ENCODE measurements at regions not wholly inside any gene's neighbourhood (a gene's known extent, or its start where the extent isn't known, plus 50 kb on each side); places are given as distances from the start of the nearest gene placed in this dataset.

- TF ChIP-seq CTCF (IDR thresholded peaks at IDR 0.05 in 4 of 5, conservative IDR thresholded peaks at IDR 0.05 in 1 of 5) (no peak), POLR2A (IDR thresholded peaks at IDR 0.05) (no peak)
These were observed 868.8 kb downstream of the NTRK3 start for GRCh38 chr15:87387766-87388165.
